Gastrocnemius medialis (tissue), 4 donors: ENCODE measurements at regions not wholly inside any gene's neighbourhood (a gene's known extent, or its start where the extent isn't known, plus 50 kb on each side); places are given as distances from the start of the nearest gene placed in this dataset.

Source experiments
- POLR2A ChIP-seq, 2 donors: fragments of 450-650 bp; IDR thresholded peaks; one replicate each; pipeline ENCODE4 v1.6.1; 2017; ENCODE audit warnings: antibody characterized with exemption in 2 of 2, mild to moderate bottlenecking in 2 of 2, moderate library complexity in 2 of 2
- TF ChIP-seq, protein P1 (sequence below), 5 experiments: fragments of 450-650 bp in 3 of 5; fragments of 200-600 bp in 2 of 5; sonication (generic) in 2 of 5; IDR thresholded peaks in 4 of 5; conservative IDR thresholded peaks in 1 of 5; 1 replicate in 4 of 5; 2 replicates in 1 of 5; pipeline ENCODE4 v1.5.1; 2016 to 2019; ENCODE audit warnings: antibody characterized with exemption in 5 of 5, mild to moderate bottlenecking in 3 of 5, moderate library complexity in 3 of 5

DNA sequence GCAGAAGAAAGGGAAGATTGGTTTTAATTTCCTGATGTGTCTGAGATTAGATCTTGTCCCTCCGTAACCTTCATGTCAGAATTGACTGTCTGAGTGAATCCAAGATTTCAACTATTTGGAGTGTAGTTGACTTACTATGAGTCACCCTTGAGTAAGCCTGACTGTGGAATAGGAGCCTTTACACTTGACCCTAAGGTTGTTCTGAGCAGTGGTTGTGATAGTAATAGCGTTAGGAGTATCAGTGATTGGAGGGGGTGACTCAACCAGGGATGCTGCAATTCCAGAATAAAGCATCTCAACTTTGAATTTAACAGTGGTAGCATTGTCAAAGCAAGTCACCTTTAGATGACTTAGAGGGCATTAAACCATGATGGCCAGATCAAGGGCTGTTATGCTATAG, 979.5 kb upstream of the FAM98A start:
- TF ChIP-seq, protein P1, sequence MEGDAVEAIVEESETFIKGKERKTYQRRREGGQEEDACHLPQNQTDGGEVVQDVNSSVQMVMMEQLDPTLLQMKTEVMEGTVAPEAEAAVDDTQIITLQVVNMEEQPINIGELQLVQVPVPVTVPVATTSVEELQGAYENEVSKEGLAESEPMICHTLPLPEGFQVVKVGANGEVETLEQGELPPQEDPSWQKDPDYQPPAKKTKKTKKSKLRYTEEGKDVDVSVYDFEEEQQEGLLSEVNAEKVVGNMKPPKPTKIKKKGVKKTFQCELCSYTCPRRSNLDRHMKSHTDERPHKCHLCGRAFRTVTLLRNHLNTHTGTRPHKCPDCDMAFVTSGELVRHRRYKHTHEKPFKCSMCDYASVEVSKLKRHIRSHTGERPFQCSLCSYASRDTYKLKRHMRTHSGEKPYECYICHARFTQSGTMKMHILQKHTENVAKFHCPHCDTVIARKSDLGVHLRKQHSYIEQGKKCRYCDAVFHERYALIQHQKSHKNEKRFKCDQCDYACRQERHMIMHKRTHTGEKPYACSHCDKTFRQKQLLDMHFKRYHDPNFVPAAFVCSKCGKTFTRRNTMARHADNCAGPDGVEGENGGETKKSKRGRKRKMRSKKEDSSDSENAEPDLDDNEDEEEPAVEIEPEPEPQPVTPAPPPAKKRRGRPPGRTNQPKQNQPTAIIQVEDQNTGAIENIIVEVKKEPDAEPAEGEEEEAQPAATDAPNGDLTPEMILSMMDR (IDR thresholded peaks at IDR 0.05 in 4 of 5, conservative IDR thresholded peaks at IDR 0.05 in 1 of 5), result no peak
- no peak for TF ChIP-seq POLR2A (IDR thresholded peaks at IDR 0.05)
